HG03039 (cell line): ENCODE measurements at regions not wholly inside any gene's neighbourhood (a gene's known extent, or its start where the extent isn't known, plus 50 kb on each side); places are given as distances from the start of the nearest gene placed in this dataset.

Experiments used
- ATAC-seq: cut with Tn5 transposase; IDR thresholded peaks from one replicate; pipeline ENCODE4 v1.9.1; 2021; ENCODE audit warnings: mild to moderate bottlenecking, moderate library complexity; ENCODE audit not compliant: unreplicated experiment

DNA sequence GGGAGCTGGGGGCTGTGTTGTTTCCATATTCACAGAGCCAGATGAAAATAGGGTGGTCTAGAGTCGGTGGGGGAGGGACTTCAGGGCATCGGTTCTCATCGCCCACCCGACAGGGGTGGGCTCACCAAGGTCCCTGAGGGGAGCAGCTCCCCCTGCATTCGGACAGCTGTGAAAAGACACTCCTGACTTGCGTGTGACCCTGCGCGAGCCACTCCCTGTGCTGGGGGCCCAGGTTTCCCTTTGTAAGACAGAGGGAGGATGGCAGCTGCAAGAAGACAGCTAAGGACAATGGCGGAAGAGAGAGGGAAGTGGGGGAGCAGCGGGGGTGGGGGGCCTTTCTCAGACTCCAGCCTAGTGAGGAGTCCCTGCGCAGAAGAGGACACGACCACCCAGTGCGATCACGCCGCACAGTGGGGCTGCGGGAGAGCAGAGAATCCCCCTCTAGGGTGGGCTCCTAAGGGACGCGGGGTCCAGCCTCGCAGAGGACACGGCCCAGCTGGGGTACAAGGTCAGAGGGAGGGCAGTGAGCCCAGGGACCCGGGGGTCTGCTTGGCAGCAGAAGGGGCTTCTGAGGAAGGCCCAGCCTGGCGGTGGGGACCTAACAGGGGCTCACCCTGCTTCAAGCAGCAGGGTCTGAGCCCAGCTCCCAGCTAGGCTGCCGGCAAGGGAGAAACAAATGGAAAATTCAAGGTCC, 326.9 kb upstream of the DIO3 start:
- no peak for ATAC-seq

GRCh38 chr14:101234999-101235334, 326.3 kb upstream of the DIO3 start:
- ATAC-seq: no peak

DNA sequence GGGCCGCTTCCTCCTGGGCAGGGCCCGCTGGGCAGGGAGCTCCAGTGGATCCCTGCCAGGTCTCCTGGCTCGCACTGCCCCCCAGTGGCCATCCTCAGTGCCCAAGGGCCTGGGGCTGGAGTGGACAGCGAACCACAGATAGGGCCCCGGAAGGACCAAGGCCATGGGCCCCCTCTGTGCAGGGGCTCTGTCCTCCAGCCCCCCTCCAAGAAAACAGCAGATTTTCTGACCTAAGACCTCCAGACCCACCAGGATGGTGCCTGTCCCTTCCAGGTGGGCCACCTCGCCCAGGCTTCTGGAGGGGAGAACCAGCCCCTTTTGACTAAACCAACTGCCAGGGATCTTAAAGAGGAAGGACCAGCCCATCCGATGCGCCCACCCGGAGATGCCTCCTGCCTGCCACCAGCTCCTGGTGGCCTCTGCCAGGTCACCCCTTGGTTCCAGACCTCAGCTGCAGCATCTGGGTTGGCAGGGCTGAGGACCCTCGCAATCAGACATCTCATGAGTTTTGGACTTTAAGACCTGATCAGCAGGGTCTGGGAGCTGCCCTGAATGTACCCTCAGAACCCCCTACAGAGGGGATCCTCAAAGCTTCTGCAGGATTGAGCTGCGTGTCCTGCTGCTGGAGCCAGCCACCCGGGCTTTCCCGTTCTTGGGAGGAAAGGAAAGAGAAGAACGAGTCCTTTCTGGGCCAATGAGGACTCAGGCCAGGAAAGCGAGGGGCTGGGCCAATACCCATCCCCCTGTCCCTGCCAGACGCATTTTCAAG, 325.8 kb upstream of the DIO3 start:
- ATAC-seq: no peak

DNA sequence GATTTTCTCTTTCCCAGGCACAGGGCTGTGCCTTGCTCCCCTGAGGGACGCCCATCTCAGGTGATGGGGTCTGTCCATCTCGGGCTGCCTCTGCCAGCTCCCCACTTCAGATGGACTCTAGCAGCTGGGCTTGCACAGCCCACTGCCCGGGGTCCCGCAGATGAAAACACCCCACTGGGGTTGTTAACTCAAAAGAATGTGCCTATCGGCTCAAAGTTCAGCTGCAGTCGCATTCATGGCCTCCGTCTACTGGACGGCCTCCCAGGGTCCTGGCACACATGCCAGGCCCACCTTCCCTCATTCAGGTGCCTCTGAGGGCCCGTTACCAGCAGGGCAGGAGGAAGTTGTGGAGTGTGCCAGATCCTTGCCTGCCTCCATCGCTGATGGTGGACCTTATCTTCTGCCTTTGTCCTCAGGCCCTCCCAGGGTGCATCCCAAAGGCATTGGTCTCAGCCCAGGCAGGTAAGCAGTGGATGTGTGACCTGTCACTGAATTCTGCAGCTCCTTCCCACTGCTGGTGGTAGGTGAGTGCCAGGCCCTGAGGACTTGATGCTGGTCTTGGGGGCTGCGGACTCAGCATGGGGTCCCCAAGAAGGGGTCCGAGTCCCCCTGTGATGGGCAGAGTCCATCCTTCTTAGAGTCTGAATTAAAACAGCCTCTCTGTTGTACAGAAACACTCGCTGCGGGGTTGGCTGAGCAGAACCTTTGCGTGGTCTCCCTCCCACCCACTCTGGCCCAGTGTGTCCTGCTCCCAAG, 324.6 kb upstream of the DIO3 start:
- ATAC-seq: no peak

GRCh38 chr14:101237252-101237616, 324.1 kb upstream of the DIO3 start:
- ATAC-seq: no peak

DNA sequence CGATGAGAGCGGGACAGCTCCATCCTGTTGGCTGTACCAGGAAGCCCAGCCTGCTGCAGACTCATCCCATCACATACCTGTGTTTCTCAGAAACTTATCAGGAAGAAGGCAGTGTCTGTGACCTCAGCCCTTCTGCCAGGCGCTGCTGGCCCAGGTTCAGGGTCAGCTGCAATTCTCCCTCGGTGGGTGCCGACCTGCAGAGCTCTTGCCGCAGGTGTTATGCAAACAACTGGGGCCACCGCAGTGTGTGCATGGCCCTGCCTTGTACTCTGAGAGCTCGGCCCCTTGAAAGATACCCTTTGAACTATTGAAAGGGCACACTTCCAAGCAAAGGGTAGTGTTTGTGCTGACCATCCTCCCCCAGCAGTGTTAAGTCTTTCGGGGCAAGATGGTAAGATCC, 322.2 kb upstream of the DIO3 start:
- ATAC-seq: no peak

- ATAC-seq: no peak
Measured at GRCh38 chr14:101241147-101241546, 320.1 kb upstream of the DIO3 start.

GRCh38 chr14:101241807-101242278, 319.5 kb upstream of the DIO3 start:
- no peak for ATAC-seq

DNA sequence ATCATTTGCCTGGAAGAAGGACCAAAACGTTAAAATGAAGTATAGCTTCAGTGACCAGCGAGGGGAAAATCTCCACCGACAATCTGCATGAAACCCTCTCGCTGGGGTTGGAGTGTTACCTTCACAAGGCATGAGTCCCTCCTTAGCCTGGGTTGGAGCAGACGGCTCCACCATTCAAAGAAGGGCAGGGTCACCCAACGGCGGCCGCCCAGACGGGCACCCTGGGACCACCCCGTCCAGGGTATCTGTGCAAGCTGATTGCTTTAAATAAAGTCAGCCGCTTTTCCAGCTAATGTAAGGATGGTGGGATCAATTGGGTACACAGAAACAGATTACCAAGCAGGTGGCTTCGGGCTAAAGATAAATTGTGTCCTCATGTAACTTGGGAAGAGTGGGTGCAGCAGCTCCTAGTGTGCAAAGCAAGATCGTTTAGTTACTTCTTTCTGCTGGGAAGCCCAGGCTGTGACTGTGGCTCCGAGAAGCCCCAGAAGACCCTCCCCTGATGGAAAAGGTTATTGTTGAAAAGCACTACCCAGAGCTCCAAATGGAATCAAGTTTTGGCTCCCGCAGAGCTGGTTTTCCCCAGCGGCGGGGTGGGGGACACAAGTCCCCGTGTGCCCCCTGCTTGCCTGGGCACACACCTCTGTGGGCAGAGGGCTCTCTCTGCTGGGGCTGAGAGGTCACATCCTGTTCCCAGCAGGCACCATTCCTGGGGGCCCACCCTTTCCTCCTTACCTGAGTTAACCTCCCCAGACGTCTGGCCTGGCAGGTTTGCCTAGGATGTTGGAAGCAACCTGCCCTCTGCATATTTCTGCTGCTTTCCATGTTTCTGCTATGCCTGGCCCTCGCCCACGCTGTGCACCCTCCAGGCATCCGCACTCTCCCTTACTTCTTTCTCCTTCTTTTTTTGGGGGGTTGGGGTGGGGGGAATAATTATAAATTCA, 318.6 kb upstream of the DIO3 start:
- ATAC-seq: no peak

DNA sequence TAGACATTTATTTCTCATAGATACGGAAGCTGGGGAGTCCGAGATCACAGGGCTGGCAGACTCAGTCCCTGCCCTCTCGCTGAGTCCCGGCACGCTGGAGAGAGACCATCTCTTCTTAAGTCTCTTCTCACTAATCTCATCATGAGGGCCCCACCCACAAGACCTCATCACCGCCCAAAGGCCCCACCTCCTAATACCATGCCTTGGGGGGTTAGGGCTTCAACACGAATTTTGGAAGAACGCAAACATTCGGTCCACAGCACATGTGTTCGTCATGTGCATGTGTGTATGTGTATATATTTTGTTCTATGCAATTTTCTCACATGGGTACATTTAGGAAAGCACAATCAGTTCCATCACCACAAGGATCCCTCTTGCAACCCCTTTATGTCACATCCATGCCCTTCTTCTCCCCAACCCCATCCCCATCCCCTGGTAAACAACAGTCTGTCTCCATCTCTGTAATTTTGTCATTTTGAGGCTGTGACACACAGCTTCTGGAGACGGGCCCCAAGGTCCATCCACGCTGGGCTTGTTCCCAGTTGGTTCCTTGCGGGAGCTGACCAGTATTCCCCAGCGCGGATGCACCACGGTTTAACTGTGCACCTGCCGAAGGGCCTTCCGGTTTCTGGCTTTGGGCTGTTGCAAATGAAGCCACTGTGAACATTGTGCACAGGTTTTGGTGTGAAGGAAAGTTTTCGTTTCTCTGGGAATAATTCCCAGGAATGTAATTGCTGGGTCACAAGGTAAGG, 317.5 kb upstream of the DIO3 start:
- no peak for ATAC-seq

DNA sequence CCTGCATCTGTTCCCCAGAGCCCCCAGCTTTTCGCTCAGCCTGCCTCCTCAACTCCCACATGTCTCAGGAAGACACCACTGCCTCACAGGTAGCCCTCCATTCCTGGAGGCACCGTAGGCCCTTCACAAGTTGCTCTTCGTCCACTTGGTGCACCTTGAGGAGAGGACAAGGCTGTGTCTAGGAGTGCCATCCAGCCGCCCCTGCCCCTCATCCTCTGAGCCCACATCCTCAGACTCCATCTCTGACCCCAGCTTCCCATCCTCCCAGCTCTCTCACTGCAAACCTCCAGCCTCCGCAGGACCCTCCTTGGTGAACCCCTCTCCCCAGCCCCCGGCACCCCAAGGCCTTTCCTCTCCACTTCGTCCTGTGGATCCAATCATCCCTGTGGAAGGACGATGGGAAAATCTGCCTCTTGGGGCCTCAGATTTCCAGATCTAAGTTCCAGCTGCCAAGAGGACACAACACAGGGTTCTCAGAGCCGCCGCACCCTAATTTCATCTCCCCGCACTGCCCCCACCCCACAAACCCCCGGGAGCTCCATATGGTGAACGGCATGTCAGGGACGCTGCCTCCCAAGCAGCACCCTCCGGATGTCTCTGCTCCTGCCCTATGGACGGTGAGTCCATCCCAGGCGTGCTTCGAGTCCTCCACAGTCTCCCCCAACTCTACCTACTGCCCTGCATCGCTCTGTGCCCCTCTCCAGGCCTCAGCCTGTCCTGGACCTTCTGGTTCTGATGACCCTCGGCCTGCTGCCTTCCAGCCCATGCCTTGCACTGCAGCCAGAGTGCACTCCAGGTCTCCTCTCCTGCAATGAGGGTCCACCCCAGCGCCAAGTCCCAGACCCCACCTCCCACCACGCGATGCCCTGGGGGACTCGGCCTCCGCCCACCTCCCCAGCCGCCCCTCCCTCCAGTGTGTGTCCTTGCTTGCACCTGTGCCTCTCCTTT, 314.1 kb upstream of the DIO3 start:
- ATAC-seq: no peak

GRCh38 chr14:101247842-101248725, 313.2 kb upstream of the DIO3 start:
- ATAC-seq: no peak

GRCh38 chr14:101248840-101249675, 312.2 kb upstream of the DIO3 start:
- ATAC-seq: no peak

GRCh38 chr14:101249676-101250036, 311.6 kb upstream of the DIO3 start:
- no peak for ATAC-seq

DNA sequence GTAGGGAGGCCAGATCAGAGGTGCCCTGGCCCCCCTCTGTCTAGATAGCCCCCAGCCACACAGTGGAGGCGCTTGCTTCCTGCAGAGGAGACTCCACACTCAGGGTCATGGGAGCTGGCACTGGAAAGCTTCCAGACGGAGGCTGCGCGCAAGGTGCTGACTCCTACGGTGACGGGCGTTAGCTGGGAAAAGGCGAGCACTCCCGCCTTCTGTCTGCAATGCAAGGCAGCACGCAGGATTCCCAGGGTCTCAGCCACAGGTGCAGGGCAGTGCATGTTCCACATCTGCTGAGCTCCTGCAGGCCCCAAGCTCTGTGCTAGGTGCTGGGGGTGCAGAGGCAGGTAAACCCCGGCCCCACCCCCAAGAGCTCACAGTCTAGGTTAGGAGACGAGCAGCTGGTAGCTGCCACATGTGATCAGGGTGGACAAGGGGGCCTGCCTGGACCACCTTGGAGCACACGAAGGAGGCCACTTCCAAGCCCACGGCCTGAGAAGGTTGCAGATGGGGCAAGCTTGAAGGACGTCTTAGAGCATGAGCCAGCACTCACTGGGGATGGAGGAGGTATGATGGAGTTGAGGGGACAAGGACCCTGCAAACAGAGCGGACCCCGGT, 310.9 kb upstream of the DIO3 start:
- no peak for ATAC-seq

DNA sequence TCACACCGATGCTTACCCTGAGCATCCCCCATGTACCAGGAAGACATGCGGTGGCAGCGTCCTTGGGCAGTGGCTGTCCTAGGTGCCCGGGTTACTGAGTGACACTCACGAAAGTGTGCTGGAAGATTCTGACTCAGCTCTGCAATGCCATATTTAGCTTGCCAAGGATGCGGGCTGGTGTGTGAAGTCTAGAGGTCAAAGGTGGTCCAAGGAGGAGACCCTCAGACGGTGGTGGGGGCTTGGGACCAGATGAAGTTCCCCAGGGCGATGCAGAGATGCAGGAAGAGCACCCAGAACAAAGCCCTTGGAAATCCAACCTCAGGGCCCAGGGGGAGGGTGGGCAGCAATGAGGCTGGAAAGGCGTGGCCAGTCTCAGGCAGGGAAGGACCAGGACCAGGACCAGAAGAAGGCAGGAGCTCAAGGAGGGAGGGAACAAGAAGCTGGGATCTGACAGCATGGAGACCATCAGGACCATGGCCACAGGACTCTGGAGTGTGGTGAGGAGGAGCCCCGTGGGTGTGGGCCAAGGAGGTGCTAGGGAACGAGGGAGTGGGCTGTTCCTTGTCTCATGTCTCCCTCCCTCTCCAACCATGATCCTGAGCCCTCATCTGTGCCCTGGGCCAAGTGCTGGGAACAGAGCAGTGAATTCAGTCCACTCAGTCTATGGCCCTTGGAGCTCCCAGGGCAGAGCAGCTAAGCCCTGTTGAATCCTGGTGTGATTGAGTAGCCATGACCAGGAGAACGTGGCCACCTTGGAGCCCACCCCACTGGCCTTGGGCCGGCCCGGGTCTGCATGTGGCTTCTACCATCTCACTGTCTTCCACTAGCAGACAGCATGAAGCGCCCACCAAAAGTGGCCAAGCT, 310.1 kb upstream of the DIO3 start:
- ATAC-seq: no peak
